IMR-90 (cell line): ENCODE measurements at regions not wholly inside any gene's neighbourhood (a gene's known extent, or its start where the extent isn't known, plus 50 kb on each side); places are given as distances from the start of the nearest gene placed in this dataset.

Experiments used
- ATAC-seq: fragments of 200-7000 bp; cut with Tn5 transposase; 2 replicates; pipeline ENCODE4 v1.9.1; 2020; ENCODE audit warnings: low read depth, mild to moderate bottlenecking, moderate library complexity
- BruUV-seq: library from RNA; stranded (reverse); fragments of 400-500 nt; replicated peaks from 2 replicates; lab custom pipeline; 2021; lab: Mats Ljungman, UMichigan
- CTCF ChIA-PET: fragments of 300-600 bp; formaldehyde crosslinking; extraction: SDS; loops from one replicate; lab custom pipeline; 2021; ENCODE audit warnings: antibody characterized with exemption; lab: Yijun Ruan, JAX
- POLR2A ChIA-PET: fragments of 300-600 bp; sonication (Branson Sonifier 250); formaldehyde crosslinking; loops from one replicate; lab custom pipeline; 2022; ENCODE audit warnings: antibody characterized with exemption; ENCODE audit not compliant: unreplicated experiment; lab: Charles Lee
- DNase-seq: peaks from one replicate; pipeline ENCODE4 v3.0.0; 2013
- H2AFZ ChIP-seq: replicated peaks from 2 replicates; pipeline ENCODE3; 2013; ENCODE audit warnings: low read length, mild to moderate bottlenecking; ENCODE audit not compliant: poor library complexity
- H2AK5ac ChIP-seq: 2 replicates; pipeline ENCODE4 v1.6.1; 2013; ENCODE audit warnings: low read depth, low read length, inconsistent platforms
- H2AK9ac ChIP-seq: replicated peaks from 2 replicates; pipeline ENCODE3; 2013; ENCODE audit warnings: mild to moderate bottlenecking, low read depth, low read length, moderate library complexity; ENCODE audit not compliant: poor library complexity
- H2BK120ac ChIP-seq: 2 replicates; pipeline ENCODE4 v1.6.1; 2013; ENCODE audit warnings: low read depth, low read length, inconsistent platforms
- H2BK15ac ChIP-seq: 3 replicates; pipeline ENCODE4 v1.6.1; 2013; ENCODE audit warnings: low read depth, low read length, inconsistent platforms
- H2BK20ac ChIP-seq: 2 replicates; pipeline ENCODE4 v1.6.1; 2013; ENCODE audit warnings: low read depth, mild to moderate bottlenecking, inconsistent platforms, low read length, moderate library complexity
- H2BK5ac ChIP-seq: 2 replicates; pipeline ENCODE4 v1.6.1; 2013; ENCODE audit warnings: mild to moderate bottlenecking, low read depth, low read length, inconsistent platforms; ENCODE audit not compliant: poor library complexity, severe bottlenecking
- H3K14ac ChIP-seq: replicated peaks from 2 replicates; pipeline ENCODE4 v1.6.1; 2013; ENCODE audit warnings: low read depth, low read length, inconsistent platforms
- H3K18ac ChIP-seq: 2 replicates; pipeline ENCODE4 v1.6.1; 2013; ENCODE audit warnings: low read depth, low read length, control low read depth
- H3K23ac ChIP-seq: 2 replicates; pipeline ENCODE4 v1.6.1; 2013; ENCODE audit warnings: low read depth, low read length, inconsistent platforms
- H3K27ac ChIP-seq: 2 replicates; pipeline ENCODE4 v1.5.1; 2013; ENCODE audit warnings: mild to moderate bottlenecking, control low read depth, low read length; ENCODE audit not compliant: insufficient read depth
- H3K27me3 ChIP-seq: 2 replicates; pipeline ENCODE4 v1.6.1; 2013; ENCODE audit warnings: low read length; ENCODE audit not compliant: control insufficient read depth, insufficient read depth
- H3K36me3 ChIP-seq: 2 replicates; pipeline ENCODE4 v1.6.1; 2013; ENCODE audit warnings: low read length, mixed read lengths; ENCODE audit not compliant: control insufficient read depth, insufficient read depth
- H3K4ac ChIP-seq: 2 replicates; pipeline ENCODE4 v1.6.1; 2013; ENCODE audit warnings: low read depth, low read length, inconsistent platforms
- H3K4me1 ChIP-seq: 2 replicates; pipeline ENCODE4 v1.6.1; 2013; ENCODE audit warnings: low read length, mixed read lengths; ENCODE audit not compliant: control insufficient read depth, insufficient read depth
- H3K4me2 ChIP-seq: 2 replicates; pipeline ENCODE4 v1.6.1; 2013; ENCODE audit warnings: low read depth, mild to moderate bottlenecking, control low read depth, low read length, moderate library complexity
- H3K4me3 ChIP-seq: 2 replicates; pipeline ENCODE4 v1.5.1; 2013; ENCODE audit warnings: low read depth, mild to moderate bottlenecking, control low read depth, low read length, moderate library complexity; ENCODE audit not compliant: insufficient read depth
- H3K56ac ChIP-seq: 2 replicates; pipeline ENCODE4 v1.6.1; 2013; ENCODE audit warnings: low read length, inconsistent platforms; ENCODE audit not compliant: insufficient read depth; ENCODE audit errors: extremely low read depth
- H3K79me1 ChIP-seq, 2 experiments: 2 replicates each; pipeline ENCODE4 v1.6.1; 2013; ENCODE audit warnings: low read length in 2 of 2, inconsistent platforms in 1 of 2, low read depth in 1 of 2
- H3K9ac ChIP-seq: 2 replicates; pipeline ENCODE4 v1.6.1; 2013; ENCODE audit warnings: low read depth, low read length, control low read depth
- H3K9me1 ChIP-seq: 2 replicates; pipeline ENCODE4 v1.6.1; 2013; ENCODE audit warnings: low read length, inconsistent platforms; ENCODE audit not compliant: insufficient read depth
- H3K9me3 ChIP-seq: 2 replicates; pipeline ENCODE4 v1.6.1; 2013; ENCODE audit warnings: low read length; ENCODE audit not compliant: control insufficient read depth, insufficient read depth
- H4K20me1 ChIP-seq: 2 replicates; pipeline ENCODE4 v1.6.1; 2013; ENCODE audit warnings: low read length, inconsistent platforms; ENCODE audit not compliant: insufficient read depth
- H4K5ac ChIP-seq: 2 replicates; pipeline ENCODE4 v1.6.1; 2013; ENCODE audit warnings: mild to moderate bottlenecking, low read depth, low read length, control low read depth
- H4K8ac ChIP-seq, 2 experiments: 2 replicates each; pipeline ENCODE4 v1.6.1; 2013; ENCODE audit warnings: low read depth in 2 of 2, low read length in 2 of 2, control low read depth in 1 of 2, inconsistent platforms in 1 of 2
- H4K91ac ChIP-seq: 2 replicates; pipeline ENCODE4 v1.6.1; 2013; ENCODE audit warnings: low read depth, low read length, inconsistent platforms; ENCODE audit not compliant: insufficient read depth
- MAZ ChIP-seq: IDR thresholded peaks from 2 replicates; pipeline ENCODE4 v1.6.1; 2012; ENCODE audit warnings: low read depth, mild to moderate bottlenecking, low read length, improper control_type of control experiment, moderate library complexity, borderline replicate concordance
- RAD21 ChIP-seq: IDR thresholded peaks from 2 replicates; pipeline ENCODE4 v1.6.1; 2012; ENCODE audit warnings: low read length, improper control_type of control experiment
- WGBS, 2 experiments: methylation state at CpG; one replicate each; pipeline versions ENCODE4 v1.1.5 to v1.1.7; 2013; ENCODE audit warnings: missing lambda C conversion rate in 2 of 2; ENCODE audit not compliant: insufficient read length in 1 of 2; ENCODE audit errors: extremely low coverage in 2 of 2; 5-methylcytosine and 5-hydroxymethylcytosine counted together
- dilution Hi-C: fragments of 300-500 bp; cut with HindIII; formaldehyde crosslinking; loops from one replicate; pipeline ENCODE4 v1.14.3; 2018; ENCODE audit warnings: low sequenced_read_pairs; ENCODE audit not compliant: unreplicated experiment
- in situ Hi-C: fragments of 300-500 bp; cut with MboI; formaldehyde crosslinking; loops from 3 replicates; pipeline ENCODE4 v1.14.3; 2019; ENCODE audit warnings: low sequenced_read_pairs, inconsistent platforms, mixed read lengths
- intact Hi-C: fragments of 100-400 bp; cut with micrococcal nuclease; formaldehyde crosslinking; loops from 2 replicates; pipeline ENCODE4 v1.10.0; 2022
- TF ChIP-seq, protein P1 (sequence below): conservative IDR thresholded peaks from 2 replicates; pipeline ENCODE4 v1.5.1; 2012; ENCODE audit warnings: mild to moderate bottlenecking, low read depth, low read length, improper control_type of control experiment

DNA sequence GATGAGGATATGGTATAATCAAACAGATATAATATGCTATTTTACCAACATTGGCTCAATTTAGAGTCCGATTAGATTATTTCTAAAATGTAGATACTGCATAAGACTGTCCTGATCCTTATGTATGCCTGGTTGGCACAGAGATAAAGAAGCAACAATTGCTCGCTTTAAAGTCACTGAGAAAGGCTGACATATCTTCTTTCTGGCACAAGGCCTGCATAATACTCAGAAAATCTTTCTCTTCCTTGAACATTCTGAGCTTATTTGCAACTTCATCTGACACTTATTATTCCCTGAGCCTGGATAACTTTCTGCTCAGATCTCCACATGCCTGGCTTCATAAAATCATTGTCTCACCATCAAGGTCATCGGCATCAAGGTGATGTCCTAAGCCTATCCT lies 219.3 kb upstream of the CDH9 start:
- Histone ChIP-seq H3K9me3 (no peaks in the 10 kb centered on the region), H2AK5ac (no peak overlapping the region), H2BK15ac (no peak overlapping the region), H3K79me1 (no peaks in the 10 kb centered on the region), H3K4me1 (no peaks in the 10 kb centered on the region), H3K56ac (no peak overlapping the region), H3K4ac (no peak overlapping the region), H2AK9ac (no peak overlapping the region), H2BK5ac (no peak overlapping the region), H3K23ac (no peak overlapping the region), H3K18ac (no peak overlapping the region), H3K9ac (no peak overlapping the region), H3K14ac (no peak overlapping the region), H4K5ac (no peak overlapping the region), H2BK120ac (no peak overlapping the region), H4K91ac (no peak overlapping the region), H3K4me2 (no peak overlapping the region), H2AFZ (no peak overlapping the region), H4K8ac (no peak overlapping the region), H3K27me3 (no peaks in the 10 kb centered on the region), H3K4me3 (no peak overlapping the region), H4K20me1 (no peaks in the 10 kb centered on the region), H3K9me1 (no peaks in the 10 kb centered on the region), H2BK20ac (no peak overlapping the region), H3K36me3 (no peaks in the 10 kb centered on the region), H3K27ac (no peak overlapping the region)
- no peak for DNase-seq
- dilution Hi-C loops, result no loop called here
- TF ChIP-seq, protein P1, sequence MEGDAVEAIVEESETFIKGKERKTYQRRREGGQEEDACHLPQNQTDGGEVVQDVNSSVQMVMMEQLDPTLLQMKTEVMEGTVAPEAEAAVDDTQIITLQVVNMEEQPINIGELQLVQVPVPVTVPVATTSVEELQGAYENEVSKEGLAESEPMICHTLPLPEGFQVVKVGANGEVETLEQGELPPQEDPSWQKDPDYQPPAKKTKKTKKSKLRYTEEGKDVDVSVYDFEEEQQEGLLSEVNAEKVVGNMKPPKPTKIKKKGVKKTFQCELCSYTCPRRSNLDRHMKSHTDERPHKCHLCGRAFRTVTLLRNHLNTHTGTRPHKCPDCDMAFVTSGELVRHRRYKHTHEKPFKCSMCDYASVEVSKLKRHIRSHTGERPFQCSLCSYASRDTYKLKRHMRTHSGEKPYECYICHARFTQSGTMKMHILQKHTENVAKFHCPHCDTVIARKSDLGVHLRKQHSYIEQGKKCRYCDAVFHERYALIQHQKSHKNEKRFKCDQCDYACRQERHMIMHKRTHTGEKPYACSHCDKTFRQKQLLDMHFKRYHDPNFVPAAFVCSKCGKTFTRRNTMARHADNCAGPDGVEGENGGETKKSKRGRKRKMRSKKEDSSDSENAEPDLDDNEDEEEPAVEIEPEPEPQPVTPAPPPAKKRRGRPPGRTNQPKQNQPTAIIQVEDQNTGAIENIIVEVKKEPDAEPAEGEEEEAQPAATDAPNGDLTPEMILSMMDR, result no peak
- no peak for TF ChIP-seq RAD21
- no peak for TF ChIP-seq MAZ
- in situ Hi-C loops, result no loop called here
- intact Hi-C loops, result no loop called here
- no CpG with 5 or more reads among the region's 3 CpGs for WGBS, 2 experiments
- no peak for ATAC-seq
- ChIA-PET CTCF (interaction anchor here (0.8 kb wide), 1 partner anchor 1351 kb away, joined by 3 read pairs; no protein-coding TSS in a partner anchor), POLR2A (no interaction called here)
- no TSS peak for BruUV-seq
